ENCODE measurements at regions not wholly inside any gene's neighbourhood (a gene's known extent, or its start where the extent isn't known, plus 50 kb on each side); places are given as distances from the start of the nearest gene placed in this dataset.

DNA sequence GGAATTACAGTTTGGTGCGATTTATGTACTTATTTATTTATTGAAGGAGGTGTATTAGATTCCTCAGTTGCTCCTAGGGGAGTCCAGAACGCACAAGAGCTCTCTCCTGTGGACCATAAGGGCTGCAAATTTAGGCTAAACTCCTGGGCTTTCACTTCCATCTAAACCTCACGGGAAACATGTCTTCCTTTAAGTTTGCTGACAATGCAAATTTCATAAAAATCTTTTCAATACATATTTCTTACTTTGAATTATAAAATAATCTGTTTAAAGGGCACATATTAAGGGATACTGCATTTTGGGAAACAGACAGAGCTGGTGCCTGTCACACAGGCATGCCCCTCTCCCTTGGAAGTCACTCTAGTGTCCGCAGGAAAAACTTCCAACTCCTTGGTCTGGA is 438.0 kb upstream of the CPEB2 start:
- TF ChIP-seq, protein P1, sequence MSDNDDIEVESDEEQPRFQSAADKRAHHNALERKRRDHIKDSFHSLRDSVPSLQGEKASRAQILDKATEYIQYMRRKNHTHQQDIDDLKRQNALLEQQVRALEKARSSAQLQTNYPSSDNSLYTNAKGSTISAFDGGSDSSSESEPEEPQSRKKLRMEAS (IDR thresholded peaks at IDR 0.05): no peak
- TF ChIP-seq RAD21 (IDR thresholded peaks at IDR 0.05): no peak
- TF ChIP-seq, protein P2, sequence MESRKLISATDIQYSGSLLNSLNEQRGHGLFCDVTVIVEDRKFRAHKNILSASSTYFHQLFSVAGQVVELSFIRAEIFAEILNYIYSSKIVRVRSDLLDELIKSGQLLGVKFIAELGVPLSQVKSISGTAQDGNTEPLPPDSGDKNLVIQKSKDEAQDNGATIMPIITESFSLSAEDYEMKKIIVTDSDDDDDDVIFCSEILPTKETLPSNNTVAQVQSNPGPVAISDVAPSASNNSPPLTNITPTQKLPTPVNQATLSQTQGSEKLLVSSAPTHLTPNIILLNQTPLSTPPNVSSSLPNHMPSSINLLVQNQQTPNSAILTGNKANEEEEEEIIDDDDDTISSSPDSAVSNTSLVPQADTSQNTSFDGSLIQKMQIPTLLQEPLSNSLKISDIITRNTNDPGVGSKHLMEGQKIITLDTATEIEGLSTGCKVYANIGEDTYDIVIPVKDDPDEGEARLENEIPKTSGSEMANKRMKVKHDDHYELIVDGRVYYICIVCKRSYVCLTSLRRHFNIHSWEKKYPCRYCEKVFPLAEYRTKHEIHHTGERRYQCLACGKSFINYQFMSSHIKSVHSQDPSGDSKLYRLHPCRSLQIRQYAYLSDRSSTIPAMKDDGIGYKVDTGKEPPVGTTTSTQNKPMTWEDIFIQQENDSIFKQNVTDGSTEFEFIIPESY (IDR thresholded peaks at IDR 0.05): no peak
- no peak for TF ChIP-seq YY1 (IDR thresholded peaks at IDR 0.05)
- TF ChIP-seq, protein P3, sequence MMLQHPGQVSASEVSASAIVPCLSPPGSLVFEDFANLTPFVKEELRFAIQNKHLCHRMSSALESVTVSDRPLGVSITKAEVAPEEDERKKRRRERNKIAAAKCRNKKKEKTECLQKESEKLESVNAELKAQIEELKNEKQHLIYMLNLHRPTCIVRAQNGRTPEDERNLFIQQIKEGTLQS (IDR thresholded peaks at IDR 0.05): no peak
- TF ChIP-seq FOXA2 (IDR thresholded peaks at IDR 0.05): no peak
- no peak for TF ChIP-seq NR2F2 (IDR thresholded peaks at IDR 0.05)
- TF ChIP-seq SP1 (IDR thresholded peaks at IDR 0.05): no peak
- TF ChIP-seq JUND (IDR thresholded peaks at IDR 0.05): no peak
- no peak for TF ChIP-seq GABPA (IDR thresholded peaks at IDR 0.05 in 1 of 2, conservative IDR thresholded peaks at IDR 0.05 in 1 of 2)
- no peak for TF ChIP-seq HNF4A (conservative IDR thresholded peaks at IDR 0.05)
- no peak for TF ChIP-seq HNF4G (IDR thresholded peaks at IDR 0.05)
- no peak for TF ChIP-seq RXRA (IDR thresholded peaks at IDR 0.05)
- TF ChIP-seq, protein P4, sequence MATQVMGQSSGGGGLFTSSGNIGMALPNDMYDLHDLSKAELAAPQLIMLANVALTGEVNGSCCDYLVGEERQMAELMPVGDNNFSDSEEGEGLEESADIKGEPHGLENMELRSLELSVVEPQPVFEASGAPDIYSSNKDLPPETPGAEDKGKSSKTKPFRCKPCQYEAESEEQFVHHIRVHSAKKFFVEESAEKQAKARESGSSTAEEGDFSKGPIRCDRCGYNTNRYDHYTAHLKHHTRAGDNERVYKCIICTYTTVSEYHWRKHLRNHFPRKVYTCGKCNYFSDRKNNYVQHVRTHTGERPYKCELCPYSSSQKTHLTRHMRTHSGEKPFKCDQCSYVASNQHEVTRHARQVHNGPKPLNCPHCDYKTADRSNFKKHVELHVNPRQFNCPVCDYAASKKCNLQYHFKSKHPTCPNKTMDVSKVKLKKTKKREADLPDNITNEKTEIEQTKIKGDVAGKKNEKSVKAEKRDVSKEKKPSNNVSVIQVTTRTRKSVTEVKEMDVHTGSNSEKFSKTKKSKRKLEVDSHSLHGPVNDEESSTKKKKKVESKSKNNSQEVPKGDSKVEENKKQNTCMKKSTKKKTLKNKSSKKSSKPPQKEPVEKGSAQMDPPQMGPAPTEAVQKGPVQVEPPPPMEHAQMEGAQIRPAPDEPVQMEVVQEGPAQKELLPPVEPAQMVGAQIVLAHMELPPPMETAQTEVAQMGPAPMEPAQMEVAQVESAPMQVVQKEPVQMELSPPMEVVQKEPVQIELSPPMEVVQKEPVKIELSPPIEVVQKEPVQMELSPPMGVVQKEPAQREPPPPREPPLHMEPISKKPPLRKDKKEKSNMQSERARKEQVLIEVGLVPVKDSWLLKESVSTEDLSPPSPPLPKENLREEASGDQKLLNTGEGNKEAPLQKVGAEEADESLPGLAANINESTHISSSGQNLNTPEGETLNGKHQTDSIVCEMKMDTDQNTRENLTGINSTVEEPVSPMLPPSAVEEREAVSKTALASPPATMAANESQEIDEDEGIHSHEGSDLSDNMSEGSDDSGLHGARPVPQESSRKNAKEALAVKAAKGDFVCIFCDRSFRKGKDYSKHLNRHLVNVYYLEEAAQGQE (IDR thresholded peaks at IDR 0.05): no peak
- TF ChIP-seq, protein P5, sequence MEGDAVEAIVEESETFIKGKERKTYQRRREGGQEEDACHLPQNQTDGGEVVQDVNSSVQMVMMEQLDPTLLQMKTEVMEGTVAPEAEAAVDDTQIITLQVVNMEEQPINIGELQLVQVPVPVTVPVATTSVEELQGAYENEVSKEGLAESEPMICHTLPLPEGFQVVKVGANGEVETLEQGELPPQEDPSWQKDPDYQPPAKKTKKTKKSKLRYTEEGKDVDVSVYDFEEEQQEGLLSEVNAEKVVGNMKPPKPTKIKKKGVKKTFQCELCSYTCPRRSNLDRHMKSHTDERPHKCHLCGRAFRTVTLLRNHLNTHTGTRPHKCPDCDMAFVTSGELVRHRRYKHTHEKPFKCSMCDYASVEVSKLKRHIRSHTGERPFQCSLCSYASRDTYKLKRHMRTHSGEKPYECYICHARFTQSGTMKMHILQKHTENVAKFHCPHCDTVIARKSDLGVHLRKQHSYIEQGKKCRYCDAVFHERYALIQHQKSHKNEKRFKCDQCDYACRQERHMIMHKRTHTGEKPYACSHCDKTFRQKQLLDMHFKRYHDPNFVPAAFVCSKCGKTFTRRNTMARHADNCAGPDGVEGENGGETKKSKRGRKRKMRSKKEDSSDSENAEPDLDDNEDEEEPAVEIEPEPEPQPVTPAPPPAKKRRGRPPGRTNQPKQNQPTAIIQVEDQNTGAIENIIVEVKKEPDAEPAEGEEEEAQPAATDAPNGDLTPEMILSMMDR (IDR thresholded peaks at IDR 0.05; ENCODE audit: low read depth, low read length, missing input control): no peak
- H3K9me3 ChIP-seq (ENCODE audit: control insufficient read depth in 4 of 4, low read length in 3 of 4): peaks cover 0 to 1% (median 0%) of the 10 kb centered on the region in 4 donors
- WGBS: 80% methylated on average over 4 of the region's 4 CpGs
- H3K4me3 ChIP-seq (ENCODE audit: low read depth in 1 of 3, low read length in 3 of 3): no peak overlapping the region
- no peaks in the 10 kb centered on the region for H3K36me3 ChIP-seq (ENCODE audit: control insufficient read depth in 4 of 4, insufficient read depth in 3 of 4, low read depth in 1 of 4, low read length in 3 of 4)
- no peak overlapping the region for H3K27ac ChIP-seq (ENCODE audit: low read depth in 1 of 2, low read length in 2 of 2)
- no peak for DNase-seq (ENCODE audit: low spot score)
- no peaks in the 10 kb centered on the region for H3K4me1 ChIP-seq (ENCODE audit: control insufficient read depth in 4 of 4, insufficient read depth in 4 of 4, low read length in 3 of 4)
- H3K27me3 ChIP-seq (ENCODE audit: control insufficient read depth in 4 of 4, insufficient read depth in 4 of 4, low read length in 3 of 4): no peaks in the 10 kb centered on the region
- no peak overlapping the region for H3K9ac ChIP-seq (ENCODE audit: low read depth in 1 of 2, low read length in 2 of 2)

DNA sequence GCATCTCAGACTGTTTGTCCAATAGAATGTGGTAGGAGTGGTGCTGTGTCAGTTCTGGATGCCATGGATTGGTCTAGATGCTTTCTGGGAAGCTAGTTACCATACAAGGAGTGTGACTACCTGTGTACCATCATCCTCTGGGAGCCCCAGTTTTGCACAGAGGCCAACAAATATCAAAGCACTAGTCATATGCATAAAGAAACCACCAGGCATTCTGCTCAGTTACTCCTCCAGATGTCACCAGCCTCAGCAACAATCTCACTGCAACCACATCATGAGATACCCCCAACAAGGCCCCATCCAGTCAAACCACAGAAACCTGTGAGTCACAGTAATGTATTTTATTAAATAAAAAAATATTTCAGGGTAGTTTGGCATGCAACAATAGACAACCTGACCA is 435.8 kb upstream of the CPEB2 start:
- no peak overlapping the region for H3K27ac ChIP-seq (ENCODE audit: low read depth in 1 of 2, low read length in 2 of 2)
- H3K4me1 ChIP-seq (ENCODE audit: control insufficient read depth in 4 of 4, insufficient read depth in 4 of 4, low read length in 3 of 4): no peaks in the 10 kb centered on the region
- no peak overlapping the region for H3K4me3 ChIP-seq (ENCODE audit: low read depth in 1 of 3, low read length in 3 of 3)
- H3K27me3 ChIP-seq (ENCODE audit: control insufficient read depth in 4 of 4, insufficient read depth in 4 of 4, low read length in 3 of 4): no peaks in the 10 kb centered on the region
- H3K9ac ChIP-seq (ENCODE audit: low read depth in 1 of 2, low read length in 2 of 2): no peak overlapping the region
- no peaks in the 10 kb centered on the region for H3K36me3 ChIP-seq (ENCODE audit: control insufficient read depth in 4 of 4, insufficient read depth in 3 of 4, low read depth in 1 of 4, low read length in 3 of 4)
- DNase-seq (ENCODE audit: low spot score): no peak
- H3K9me3 ChIP-seq (ENCODE audit: control insufficient read depth in 4 of 4, low read length in 3 of 4): peaks cover 0 to 1% (median 0%) of the 10 kb centered on the region in 4 donors
- TF ChIP-seq JUND (IDR thresholded peaks at IDR 0.05) (no peak), FOXA1 (IDR thresholded peaks at IDR 0.05) (no peak), FOXA2 (IDR thresholded peaks at IDR 0.05) (no peak), RAD21 (IDR thresholded peaks at IDR 0.05) (no peak), RXRA (IDR thresholded peaks at IDR 0.05) (no peak), HNF4A (conservative IDR thresholded peaks at IDR 0.05) (no peak), NR2F2 (IDR thresholded peaks at IDR 0.05) (no peak)
- TF ChIP-seq, protein P5 (IDR thresholded peaks at IDR 0.05; ENCODE audit: low read depth, low read length, missing input control): no peak
- TF ChIP-seq, protein P3 (IDR thresholded peaks at IDR 0.05): no peak
- TF ChIP-seq, protein P4 (IDR thresholded peaks at IDR 0.05): no peak

Measured in liver (tissue), 8 donors.